ENCODE measurements at regions not wholly inside any gene's neighbourhood (a gene's known extent, or its start where the extent isn't known, plus 50 kb on each side); places are given as distances from the start of the nearest gene placed in this dataset.

GRCh38 chr12:97038131-97038530 lies 131.1 kb downstream of the NEDD1 start:
- no peak overlapping the region for H3K27ac ChIP-seq (replicated peaks)
- H3K27me3 ChIP-seq (ENCODE audit: insufficient read depth, poor library complexity, severe bottlenecking): no peaks in the 10 kb centered on the region
- no peak overlapping the region for H3K4me3 ChIP-seq (replicated peaks; ENCODE audit: insufficient read depth, low read length)
- DNase-seq (ENCODE audit: low read depth in 1 of 2, low spot score in 1 of 2): no peak
- no peak for TF ChIP-seq GABPA (IDR thresholded peaks at IDR 0.05; ENCODE audit: low read depth)
- TF ChIP-seq REST (IDR thresholded peaks at IDR 0.05; ENCODE audit: insufficient replicate concordance, low read depth): no peak
- TF ChIP-seq SPI1 (IDR thresholded peaks at IDR 0.05; ENCODE audit: borderline replicate concordance, low read depth): no peak
- no peak for TF ChIP-seq CTCF (IDR thresholded peaks at IDR 0.05; ENCODE audit: insufficient read depth, low read length)
- TF ChIP-seq POLR2AphosphoS5 (IDR thresholded peaks at IDR 0.05; ENCODE audit: low read depth): no peak

GRCh38 chr12:97038834-97039233 lies 131.8 kb downstream of the NEDD1 start:
- TF ChIP-seq SPI1 (IDR thresholded peaks at IDR 0.05; ENCODE audit: borderline replicate concordance, low read depth) (no peak), GABPA (IDR thresholded peaks at IDR 0.05; ENCODE audit: low read depth) (no peak), POLR2AphosphoS5 (IDR thresholded peaks at IDR 0.05; ENCODE audit: low read depth) (no peak), REST (IDR thresholded peaks at IDR 0.05; ENCODE audit: insufficient replicate concordance, low read depth) (no peak), CTCF (IDR thresholded peaks at IDR 0.05; ENCODE audit: insufficient read depth, low read length) (no peak)
- Histone ChIP-seq H3K4me3 (replicated peaks; ENCODE audit: insufficient read depth, low read length) (no peak overlapping the region), H3K27ac (replicated peaks) (no peak overlapping the region), H3K27me3 (ENCODE audit: insufficient read depth, poor library complexity, severe bottlenecking) (no peaks in the 10 kb centered on the region)
- no peak for DNase-seq (ENCODE audit: low read depth in 1 of 2, low spot score in 1 of 2)

- Histone ChIP-seq H3K4me3 (replicated peaks; ENCODE audit: insufficient read depth, low read length) (no peak overlapping the region), H3K27ac (replicated peaks) (no peak overlapping the region), H3K27me3 (ENCODE audit: insufficient read depth, poor library complexity, severe bottlenecking) (no peaks in the 10 kb centered on the region)
- DNase-seq (ENCODE audit: low read depth in 1 of 2, low spot score in 1 of 2): no peak
- no peak for TF ChIP-seq POLR2AphosphoS5 (IDR thresholded peaks at IDR 0.05; ENCODE audit: low read depth)
- no peak for TF ChIP-seq SPI1 (IDR thresholded peaks at IDR 0.05; ENCODE audit: borderline replicate concordance, low read depth)
- TF ChIP-seq CTCF (IDR thresholded peaks at IDR 0.05; ENCODE audit: insufficient read depth, low read length): no peak
- no peak for TF ChIP-seq GABPA (IDR thresholded peaks at IDR 0.05; ENCODE audit: low read depth)
- TF ChIP-seq REST (IDR thresholded peaks at IDR 0.05; ENCODE audit: insufficient replicate concordance, low read depth): no peak
These were observed 139.8 kb downstream of the NEDD1 start for GRCh38 chr12:97046901-97047300.
